ENCODE measurements at regions not wholly inside any gene's neighbourhood (a gene's known extent, or its start where the extent isn't known, plus 50 kb on each side); places are given as distances from the start of the nearest gene placed in this dataset.

DNA sequence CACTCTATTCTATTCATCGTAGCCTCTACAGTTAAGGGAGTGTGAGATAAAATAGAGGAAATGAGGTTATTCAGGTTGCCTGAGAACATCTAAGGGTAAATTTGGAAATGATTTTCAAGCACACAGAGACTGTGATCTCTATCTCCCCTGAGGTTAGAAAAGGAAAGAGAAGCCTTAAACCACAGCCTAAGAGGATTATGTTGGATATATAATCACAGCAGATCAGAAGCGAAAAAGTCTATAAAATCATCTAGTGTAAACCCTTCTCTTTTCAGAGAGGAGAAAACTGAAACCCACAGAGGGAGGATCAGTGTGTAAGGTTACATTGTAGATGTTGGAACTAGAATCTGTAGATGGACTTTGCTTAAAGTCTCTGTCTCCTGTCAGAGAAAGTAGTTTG is 90.6 kb upstream of the SEMA3E start:
- TF ChIP-seq, protein P1, sequence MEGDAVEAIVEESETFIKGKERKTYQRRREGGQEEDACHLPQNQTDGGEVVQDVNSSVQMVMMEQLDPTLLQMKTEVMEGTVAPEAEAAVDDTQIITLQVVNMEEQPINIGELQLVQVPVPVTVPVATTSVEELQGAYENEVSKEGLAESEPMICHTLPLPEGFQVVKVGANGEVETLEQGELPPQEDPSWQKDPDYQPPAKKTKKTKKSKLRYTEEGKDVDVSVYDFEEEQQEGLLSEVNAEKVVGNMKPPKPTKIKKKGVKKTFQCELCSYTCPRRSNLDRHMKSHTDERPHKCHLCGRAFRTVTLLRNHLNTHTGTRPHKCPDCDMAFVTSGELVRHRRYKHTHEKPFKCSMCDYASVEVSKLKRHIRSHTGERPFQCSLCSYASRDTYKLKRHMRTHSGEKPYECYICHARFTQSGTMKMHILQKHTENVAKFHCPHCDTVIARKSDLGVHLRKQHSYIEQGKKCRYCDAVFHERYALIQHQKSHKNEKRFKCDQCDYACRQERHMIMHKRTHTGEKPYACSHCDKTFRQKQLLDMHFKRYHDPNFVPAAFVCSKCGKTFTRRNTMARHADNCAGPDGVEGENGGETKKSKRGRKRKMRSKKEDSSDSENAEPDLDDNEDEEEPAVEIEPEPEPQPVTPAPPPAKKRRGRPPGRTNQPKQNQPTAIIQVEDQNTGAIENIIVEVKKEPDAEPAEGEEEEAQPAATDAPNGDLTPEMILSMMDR (optimal IDR thresholded peaks at IDR 0.05 in 1 of 3, IDR thresholded peaks at IDR 0.05 in 1 of 3, conservative IDR thresholded peaks at IDR 0.05 in 1 of 3; ENCODE audit: extremely low read depth in 1 of 3, insufficient read depth in 2 of 3, low read length in 3 of 3): no peak
- no peak for TF ChIP-seq EZH2 (IDR thresholded peaks at IDR 0.05; ENCODE audit: low read length)
